ENCODE measurements at regions not wholly inside any gene's neighbourhood (a gene's known extent, or its start where the extent isn't known, plus 50 kb on each side); places are given as distances from the start of the nearest gene placed in this dataset.

DNA sequence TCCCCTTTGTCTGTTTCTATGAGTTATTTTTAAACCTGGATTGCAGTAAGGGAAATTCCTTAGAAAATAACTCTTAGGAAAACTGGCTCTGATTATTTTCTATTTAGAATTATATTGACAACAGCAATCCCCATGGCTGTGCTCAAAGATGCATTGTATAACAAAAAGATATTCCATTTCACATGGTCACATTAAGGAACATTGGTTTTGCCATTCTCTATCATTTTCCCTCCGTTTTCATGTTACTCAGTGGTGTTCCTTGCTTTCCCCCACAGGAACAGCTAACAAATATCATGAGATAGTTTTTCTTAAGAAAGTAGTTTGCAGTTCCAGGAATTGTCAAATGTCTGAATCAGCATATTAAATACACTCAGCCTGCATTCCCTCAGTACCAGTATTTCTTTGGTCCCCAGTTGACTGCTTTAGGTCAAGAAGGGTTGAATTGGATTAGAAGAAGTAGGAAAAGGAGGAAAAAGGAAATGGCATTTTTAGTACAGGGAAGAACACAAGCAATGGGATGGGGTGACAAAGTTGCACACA lies 436.7 kb downstream of the TNS3 start:
- no peak for DNase-seq

GRCh38 chr7:47143339-47143738 lies 438.6 kb downstream of the TNS3 start:
- DNase-seq, result no peak

GRCh38 chr7:47142867-47143175 lies 439.1 kb downstream of the TNS3 start:
- DNase-seq, result no peak

DNA sequence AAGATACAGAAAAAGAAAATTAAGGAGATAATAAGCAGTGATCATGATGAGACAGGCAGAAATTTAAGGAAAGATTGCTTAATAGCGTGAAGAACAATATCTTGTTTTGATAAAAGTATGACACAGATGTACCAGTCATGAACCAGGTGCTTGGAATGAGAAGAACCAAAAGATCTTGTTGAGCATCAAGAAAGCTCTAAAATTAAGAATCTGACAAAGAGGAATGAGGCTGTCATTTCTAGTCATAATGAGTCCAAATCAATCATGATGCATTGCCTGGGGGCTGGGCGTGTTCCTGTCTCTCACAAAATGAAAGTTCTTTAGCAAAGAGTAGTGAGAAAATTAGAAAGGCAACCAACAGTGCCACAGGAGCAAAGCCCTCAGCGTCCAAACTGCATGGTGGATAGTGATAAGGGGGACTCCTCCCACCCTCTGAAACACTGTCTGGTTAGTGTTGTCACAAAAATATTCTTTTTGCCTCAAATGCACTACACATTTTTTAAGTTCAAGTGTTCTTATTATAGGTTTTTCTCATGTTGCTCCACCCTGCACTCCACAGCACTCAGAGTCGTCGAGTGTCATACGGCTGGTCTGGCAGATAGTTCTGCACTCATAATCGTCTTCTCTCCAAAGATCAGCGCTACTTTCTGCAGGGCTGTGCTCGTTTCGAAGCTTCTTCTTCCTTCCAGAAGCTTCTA lies 439.6 kb downstream of the TNS3 start:
- no peak for DNase-seq

- no peak for DNase-seq
Observed at GRCh38 chr7:47132471-47132870, 449.4 kb downstream of the TNS3 start.

DNA sequence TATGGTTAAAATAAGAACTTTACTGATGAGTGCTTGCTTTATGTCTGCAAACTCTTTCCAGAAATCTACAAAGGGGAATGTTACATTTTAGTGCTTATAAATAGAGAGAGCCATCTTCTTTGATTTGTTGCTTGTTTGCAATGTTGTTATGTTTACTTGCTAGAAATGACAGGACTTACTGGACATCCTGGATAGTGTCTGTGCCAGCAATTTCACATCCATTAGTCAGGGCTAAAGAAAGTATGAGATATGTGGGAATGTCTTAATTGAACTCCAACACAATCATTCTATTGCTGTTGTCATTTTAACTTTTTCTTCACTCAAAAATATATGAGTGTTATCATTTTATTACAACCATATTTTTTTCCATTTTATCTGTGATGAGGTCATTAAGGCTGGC lies 453.2 kb downstream of the TNS3 start:
- no peak for DNase-seq

DNA sequence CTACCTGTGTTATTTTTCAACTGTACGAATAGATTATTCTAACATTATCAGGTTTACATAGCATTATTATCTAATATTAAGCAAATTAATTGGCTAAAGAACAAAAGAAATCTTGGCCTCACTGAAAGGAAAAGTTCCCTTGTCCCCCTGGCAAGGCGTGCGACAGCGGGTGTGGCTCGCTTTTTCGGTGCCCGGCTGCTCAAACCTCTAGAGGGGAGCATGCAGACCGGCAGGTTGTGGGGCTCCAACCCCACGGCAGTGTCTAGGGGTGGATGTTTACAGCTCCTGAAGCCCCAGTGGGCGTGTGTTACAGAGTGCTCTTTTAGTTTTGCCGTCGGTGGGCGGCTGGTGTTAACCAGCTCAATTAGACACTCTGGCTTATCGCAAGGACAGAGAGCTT lies 456.4 kb downstream of the TNS3 start:
- DNase-seq, result no peak

DNA sequence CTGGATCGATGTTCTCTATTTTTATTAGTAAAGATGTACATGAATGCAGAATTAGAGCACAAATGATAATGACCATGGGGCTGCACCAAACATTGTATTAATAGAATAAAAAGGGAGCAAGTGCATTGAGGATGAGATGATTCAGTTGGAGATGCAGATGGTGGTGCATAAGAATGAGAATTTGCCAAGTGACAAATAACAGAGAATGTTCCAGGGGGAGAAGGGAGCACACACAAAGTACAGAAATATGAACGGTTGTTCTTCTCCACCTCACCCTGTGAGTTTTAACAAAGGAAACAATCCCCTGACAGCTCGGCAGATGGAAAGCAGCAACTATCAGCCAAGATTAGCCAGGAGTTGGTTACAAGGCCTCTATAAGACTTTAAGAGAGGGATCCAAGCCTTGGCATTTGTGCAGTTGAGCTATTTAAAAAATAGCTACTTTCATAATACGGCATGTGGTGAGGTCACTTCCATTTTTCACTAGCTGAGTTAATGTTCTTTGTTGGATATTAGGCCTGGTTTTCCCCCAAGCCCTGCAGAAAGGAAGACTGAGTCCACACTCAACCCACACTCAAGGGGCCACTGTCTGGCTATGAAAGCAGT lies 462.5 kb downstream of the TNS3 start:
- DNase-seq, result no peak

GRCh38 chr7:47104206-47104549 lies 477.7 kb downstream of the TNS3 start:
- DNase-seq, result no peak

- no peak for DNase-seq
Observed at GRCh38 chr7:47103498-47104205, 478.3 kb downstream of the TNS3 start.

GRCh38 chr7:47102331-47102841 lies 479.5 kb downstream of the TNS3 start:
- no peak for DNase-seq

DNA sequence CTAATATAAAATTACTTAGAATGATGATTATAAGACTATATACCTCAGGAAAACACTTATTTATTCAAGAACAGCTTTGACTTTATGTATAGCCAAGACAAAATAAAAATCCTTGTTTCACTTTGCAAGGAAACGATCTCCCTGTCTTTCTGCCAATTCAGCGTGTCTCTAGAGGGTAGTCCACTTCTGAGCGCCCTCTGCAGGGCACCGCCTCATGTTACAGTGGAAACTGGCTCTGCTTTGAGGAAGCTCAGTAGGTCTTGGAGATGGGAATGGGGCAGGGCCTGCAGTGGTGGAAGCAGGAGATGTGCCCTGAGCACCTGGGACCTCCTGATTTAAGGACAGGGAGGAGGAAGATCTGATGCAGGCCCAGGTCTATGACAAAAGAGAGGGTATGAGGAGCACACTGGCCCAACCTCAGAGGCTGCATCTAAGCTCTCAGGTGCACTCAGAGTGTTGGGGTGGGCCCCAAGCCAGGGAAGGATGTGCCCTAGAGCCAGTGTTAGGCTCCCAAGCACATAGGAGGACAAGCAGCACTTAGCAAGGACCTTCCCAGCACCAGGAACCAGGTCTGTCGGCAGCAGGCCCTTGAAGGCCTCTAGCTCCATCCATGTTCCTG lies 481.0 kb downstream of the TNS3 start:
- DNase-seq, result no peak

GRCh38 chr7:47100148-47100816 lies 481.6 kb downstream of the TNS3 start:
- no peak for DNase-seq

GRCh38 chr7:47097431-47097830 lies 484.5 kb downstream of the TNS3 start:
- no peak for DNase-seq

DNA sequence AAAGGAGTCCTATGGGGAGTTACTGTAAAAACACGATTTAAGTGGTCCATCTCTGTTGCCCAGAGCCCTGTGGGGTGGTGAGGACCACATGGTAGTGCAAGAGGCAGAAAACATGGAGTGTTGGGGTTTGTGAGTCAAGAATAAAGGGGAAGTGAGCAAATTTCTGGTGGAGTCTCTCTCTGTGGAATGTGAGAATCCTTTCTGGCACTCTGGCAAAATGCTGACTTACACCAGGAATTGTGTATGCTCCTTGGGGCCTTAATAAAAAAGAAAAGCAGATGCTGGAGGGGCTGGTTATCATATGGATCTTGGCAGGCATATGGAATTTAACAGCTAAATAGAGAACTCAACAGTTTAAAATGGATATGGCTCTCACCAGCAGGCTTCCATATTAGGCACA lies 486.0 kb downstream of the TNS3 start:
- no peak for DNase-seq

DNA sequence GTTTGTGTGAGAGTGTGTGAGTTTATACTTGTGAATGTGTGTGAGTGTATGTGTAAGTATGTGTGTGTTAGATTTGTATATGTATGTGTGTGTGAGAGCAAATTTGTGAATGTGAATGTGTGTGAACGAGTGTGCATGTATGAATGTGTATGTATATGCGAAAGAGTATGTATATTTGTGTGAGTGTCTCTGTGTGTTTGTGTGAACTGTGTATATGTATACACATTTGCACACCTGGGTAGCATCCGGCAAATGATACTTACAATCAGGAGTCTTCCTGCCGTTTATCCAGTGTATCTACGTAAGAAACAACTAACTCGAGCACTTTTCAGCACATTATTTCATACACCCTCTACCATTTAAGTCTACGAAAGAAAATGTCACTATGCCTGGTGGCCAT lies 487.4 kb downstream of the TNS3 start:
- no peak for DNase-seq

GRCh38 chr7:47093320-47094234 lies 488.3 kb downstream of the TNS3 start:
- no peak for DNase-seq

DNA sequence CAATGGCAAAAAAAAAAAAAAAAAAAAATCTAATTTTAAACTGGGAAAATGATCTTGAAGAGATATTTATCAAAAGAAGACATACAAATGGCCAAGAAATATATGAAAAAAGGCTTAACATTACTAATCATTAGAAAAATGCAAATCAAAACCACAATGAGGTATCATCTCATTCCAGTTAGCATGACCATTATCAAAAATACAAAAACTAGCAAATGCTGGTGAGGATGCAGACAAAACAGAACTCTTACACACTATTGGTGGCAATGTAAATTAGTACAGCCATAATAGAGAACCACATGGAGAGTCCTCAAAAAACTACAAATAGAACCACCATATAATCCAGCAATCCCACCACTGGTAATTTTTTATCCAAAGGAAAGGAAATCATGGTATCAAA lies 489.6 kb downstream of the TNS3 start:
- DNase-seq, result no peak

- no peak for DNase-seq
Observed at GRCh38 chr7:47091141-47091540, 490.8 kb downstream of the TNS3 start.

- DNase-seq, result no peak
Observed at GRCh38 chr7:47089461-47089860, 492.4 kb downstream of the TNS3 start.

DNA sequence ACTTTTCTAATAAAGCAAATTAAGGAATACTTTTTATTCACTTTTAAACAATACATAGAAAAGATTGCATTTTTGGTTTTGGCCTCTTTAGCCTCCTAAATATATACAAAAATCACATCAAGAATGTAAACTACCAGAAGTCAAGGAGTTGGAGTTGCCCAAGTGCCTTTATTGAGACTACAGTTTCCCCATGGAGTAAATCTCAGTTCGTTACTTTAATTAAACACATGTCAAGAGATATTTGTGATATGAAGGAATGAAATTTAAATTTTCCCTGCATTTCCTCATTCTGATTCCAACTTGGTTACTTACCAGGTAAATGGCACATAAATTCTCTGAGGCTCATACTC lies 492.9 kb downstream of the TNS3 start:
- no peak for DNase-seq
